GM12865 (cell line): ENCODE measurements at regions not wholly inside any gene's neighbourhood (a gene's known extent, or its start where the extent isn't known, plus 50 kb on each side); places are given as distances from the start of the nearest gene placed in this dataset.

Experiments used
- DNase-seq: peaks from one replicate; pipeline ENCODE4 v3.0.0; 2010; ENCODE audit warnings: low read depth
- H3K4me3 ChIP-seq: 2 replicates; pipeline ENCODE4 v1.5.1; 2011; ENCODE audit warnings: mild to moderate bottlenecking, low read depth, low read length, control low read depth
- TF ChIP-seq, protein P1 (sequence below): IDR thresholded peaks from 2 replicates; pipeline ENCODE4 v1.5.1; 2011; ENCODE audit warnings: low read length, control low read depth, low read depth, inconsistent platforms; ENCODE audit not compliant: insufficient read depth; ENCODE audit errors: missing control alignments

DNA sequence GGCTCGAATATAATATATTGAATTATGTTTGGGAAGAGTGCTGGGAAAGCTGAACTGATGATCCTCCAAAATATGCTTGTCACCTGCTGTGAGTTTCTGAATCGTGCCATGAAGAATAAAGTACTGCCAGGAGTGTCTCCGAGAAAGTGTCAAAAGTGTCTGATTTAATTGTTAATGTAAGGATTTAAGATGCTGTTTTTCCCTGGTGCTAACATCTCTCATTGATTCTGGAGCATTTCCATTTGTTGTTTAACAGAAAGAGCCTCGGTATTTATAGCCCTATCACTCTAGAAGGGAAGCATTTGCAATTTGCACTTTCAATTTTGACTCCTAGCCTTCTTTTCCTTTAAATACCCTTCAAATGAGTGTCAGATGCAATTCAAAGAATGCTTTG is 342.2 kb downstream of the RND3 start:
- TF ChIP-seq, protein P1, sequence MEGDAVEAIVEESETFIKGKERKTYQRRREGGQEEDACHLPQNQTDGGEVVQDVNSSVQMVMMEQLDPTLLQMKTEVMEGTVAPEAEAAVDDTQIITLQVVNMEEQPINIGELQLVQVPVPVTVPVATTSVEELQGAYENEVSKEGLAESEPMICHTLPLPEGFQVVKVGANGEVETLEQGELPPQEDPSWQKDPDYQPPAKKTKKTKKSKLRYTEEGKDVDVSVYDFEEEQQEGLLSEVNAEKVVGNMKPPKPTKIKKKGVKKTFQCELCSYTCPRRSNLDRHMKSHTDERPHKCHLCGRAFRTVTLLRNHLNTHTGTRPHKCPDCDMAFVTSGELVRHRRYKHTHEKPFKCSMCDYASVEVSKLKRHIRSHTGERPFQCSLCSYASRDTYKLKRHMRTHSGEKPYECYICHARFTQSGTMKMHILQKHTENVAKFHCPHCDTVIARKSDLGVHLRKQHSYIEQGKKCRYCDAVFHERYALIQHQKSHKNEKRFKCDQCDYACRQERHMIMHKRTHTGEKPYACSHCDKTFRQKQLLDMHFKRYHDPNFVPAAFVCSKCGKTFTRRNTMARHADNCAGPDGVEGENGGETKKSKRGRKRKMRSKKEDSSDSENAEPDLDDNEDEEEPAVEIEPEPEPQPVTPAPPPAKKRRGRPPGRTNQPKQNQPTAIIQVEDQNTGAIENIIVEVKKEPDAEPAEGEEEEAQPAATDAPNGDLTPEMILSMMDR = no peak

DNA sequence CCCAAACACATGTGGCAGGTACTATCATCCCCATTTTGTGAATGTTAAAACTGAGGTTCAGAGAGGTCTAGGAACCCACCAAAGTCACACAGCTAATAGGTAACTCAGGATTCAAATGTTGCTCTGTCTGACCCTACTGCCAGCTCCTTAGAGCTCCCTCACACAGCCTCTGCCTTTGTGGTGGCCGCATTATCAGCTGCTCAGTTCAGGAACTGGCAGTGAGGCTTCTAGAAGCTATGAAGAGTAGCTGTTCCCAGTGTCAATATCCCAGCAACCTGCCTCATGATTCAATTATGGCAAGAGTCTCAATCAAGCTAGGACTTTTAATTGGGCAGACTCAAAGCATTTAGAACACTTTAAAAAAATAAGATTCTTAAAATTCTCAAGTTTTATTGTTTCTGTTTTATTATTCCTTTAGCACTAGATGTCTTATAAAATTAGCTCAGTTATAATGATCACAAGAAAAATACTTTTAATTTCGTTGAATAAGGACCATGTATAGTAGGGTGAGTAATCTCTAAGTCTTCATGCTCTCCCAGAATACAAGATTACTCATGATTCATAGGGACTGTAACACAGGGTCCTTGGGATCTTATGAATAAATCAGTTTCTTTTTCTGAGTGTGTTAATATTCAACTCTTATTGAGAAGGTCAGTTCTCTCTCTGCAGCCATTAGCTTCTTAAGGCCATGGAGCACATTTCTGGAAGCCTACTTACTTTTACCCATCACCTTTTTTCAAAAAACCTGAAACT is 342.7 kb downstream of the RND3 start:
- no peak overlapping the region for H3K4me3 ChIP-seq
- TF ChIP-seq, protein P1 = no peak
- DNase-seq = no peak

More for the DNA sequence above, 342.2 kb downstream of the RND3 start:
- no peak for DNase-seq
- no peak overlapping the region for H3K4me3 ChIP-seq

DNA sequence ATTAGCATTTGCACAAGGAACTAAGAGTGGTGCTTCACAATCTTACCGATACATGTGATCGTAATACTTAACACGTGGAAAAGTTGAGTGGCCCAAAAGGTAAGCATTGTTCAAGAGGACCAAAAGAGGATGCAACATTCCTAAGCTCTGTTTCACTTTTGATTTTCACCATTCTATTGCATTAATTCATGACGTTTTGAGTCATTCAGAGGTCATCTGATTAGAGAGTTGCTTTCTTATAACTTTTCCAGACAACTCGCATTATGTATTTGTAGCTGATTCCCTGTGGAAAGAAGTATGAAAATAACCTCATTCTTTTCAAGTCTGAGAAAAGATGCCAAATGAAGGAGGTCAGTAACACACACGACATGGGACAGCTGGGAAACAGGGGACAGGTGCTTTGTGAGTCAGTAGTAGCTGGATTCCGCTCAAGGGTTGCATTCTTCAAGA is 344.4 kb downstream of the RND3 start:
- no peak overlapping the region for H3K4me3 ChIP-seq

DNA sequence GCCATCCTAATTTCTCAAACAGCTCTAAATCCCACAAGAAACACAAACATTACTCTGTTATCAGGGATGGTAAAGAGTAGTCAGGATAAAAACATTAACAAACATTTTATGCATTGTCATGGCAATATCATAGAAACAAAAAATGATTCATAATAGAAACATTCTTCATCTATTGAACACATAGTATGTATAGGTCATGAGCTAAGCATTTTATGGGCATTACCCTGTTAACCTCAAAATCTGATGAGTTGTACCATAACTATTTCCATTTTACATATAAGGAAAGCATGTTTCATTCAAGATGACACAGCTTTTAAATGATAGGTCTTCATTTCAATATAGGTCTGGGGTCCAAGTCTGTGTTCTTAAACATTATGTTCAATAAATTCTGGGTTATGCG is 344.9 kb downstream of the RND3 start:
- no peak for DNase-seq
- TF ChIP-seq, protein P1 = no peak

More for the DNA sequence above, 344.4 kb downstream of the RND3 start:
- DNase-seq = no peak
- TF ChIP-seq, protein P1 = no peak

DNA sequence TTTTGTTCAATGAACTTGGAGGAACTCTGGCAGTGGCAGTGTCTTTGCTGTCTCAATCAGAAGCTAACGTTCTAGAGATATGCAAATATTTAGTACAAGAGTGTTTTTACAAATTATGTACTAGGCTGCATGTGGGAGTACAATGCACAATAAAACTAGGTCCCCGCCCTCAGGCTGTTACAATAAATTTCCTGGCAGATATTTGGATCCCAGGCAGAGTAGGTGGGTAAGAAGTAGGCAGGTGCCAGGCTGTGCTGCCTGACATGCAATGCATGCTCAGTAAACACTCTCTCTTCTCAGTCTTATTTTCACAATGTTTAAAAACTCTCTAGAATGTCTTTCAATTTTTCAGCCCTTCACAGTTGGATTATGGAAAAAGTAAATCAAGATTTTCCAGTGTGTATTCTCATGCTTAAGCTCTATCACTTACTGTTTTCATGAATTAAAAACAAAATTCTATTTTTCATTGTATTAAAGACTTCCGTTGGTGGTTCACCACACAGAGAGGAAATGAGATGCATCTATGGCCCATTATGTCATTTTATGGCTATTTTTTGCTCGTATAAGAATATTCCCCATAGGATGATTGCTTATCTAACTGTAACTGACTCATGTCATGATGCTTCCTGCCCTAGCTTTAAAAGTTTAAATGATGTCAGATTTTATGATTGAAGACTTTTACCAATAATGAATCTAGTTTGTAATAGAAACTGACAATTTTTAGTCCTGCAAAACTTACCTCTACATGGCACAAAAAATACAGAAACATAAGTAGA is 346.1 kb downstream of the RND3 start:
- no peak overlapping the region for H3K4me3 ChIP-seq
- TF ChIP-seq, protein P1 = no peak
- no peak for DNase-seq

More for the DNA sequence above, 344.9 kb downstream of the RND3 start:
- no peak overlapping the region for H3K4me3 ChIP-seq

DNA sequence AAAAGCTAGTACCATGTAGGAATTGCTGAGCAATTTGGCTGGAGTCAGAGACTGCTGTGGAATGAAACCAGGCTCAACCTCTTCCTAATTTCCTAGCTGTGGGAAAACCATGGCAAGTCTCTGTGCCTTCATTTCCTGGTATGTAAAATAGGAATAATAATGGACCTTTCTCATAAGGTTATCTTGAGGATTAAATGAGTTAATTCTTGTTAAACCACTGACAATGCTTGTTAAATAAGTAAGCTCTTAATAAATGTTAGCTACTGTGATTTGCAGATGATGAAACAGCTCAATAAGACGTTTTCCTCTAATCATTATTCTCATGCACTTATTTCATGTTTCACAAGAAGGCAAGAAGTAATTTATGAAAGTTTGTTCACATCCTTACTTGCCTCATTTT is 346.7 kb downstream of the RND3 start:
- no peak for DNase-seq

More for the DNA sequence above, 346.7 kb downstream of the RND3 start:
- H3K4me3 ChIP-seq = no peak overlapping the region
- TF ChIP-seq, protein P1 = no peak
